ENCODE measurements at regions not wholly inside any gene's neighbourhood (a gene's known extent, or its start where the extent isn't known, plus 50 kb on each side); places are given as distances from the start of the nearest gene placed in this dataset.

DNA sequence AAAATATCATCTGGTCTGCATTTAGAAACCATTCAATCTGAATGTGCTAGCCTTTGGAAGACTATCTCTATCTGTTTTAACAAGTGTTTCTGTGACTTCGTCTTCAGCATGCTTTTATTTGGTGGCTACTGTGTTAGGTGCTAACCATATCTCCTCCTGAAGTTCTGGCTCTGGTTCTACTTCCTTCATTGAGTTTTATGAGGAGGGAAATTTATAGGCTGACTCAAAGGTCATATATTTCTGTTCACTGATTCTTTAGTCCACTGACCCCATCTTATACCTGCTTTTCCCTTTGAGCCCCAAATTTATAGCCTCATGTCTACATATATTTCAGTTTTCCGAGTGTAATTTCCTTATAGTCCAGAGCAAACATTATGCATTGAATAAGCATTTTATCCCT is 295.0 kb upstream of the RASGRP1 start:
- no peak for TF ChIP-seq GATA3 (IDR thresholded peaks at IDR 0.05; ENCODE audit: low read depth, low read length)
- no peak for TF ChIP-seq GATA2 (IDR thresholded peaks at IDR 0.05; ENCODE audit: low read depth, low read length)

All from SH-SY5Y (cell line).